HL-60 (cell line): ENCODE measurements at regions not wholly inside any gene's neighbourhood (a gene's known extent, or its start where the extent isn't known, plus 50 kb on each side); places are given as distances from the start of the nearest gene placed in this dataset.

Source experiments
- TF ChIP-seq, protein P1 (sequence below): IDR thresholded peaks from one replicate; pipeline ENCODE4 v1.5.1; 2011; ENCODE audit warnings: low read length, control low read depth, inconsistent platforms; ENCODE audit not compliant: insufficient read depth
- TF ChIP-seq, protein P2 (sequence below): IDR thresholded peaks from 2 replicates; pipeline ENCODE4 v1.6.1; 2012; ENCODE audit warnings: low read depth; ENCODE audit not compliant: insufficient replicate concordance

GRCh38 chr1:238823416-238823815 is 563.0 kb upstream of the CHRM3 start:
- TF ChIP-seq, protein P1, sequence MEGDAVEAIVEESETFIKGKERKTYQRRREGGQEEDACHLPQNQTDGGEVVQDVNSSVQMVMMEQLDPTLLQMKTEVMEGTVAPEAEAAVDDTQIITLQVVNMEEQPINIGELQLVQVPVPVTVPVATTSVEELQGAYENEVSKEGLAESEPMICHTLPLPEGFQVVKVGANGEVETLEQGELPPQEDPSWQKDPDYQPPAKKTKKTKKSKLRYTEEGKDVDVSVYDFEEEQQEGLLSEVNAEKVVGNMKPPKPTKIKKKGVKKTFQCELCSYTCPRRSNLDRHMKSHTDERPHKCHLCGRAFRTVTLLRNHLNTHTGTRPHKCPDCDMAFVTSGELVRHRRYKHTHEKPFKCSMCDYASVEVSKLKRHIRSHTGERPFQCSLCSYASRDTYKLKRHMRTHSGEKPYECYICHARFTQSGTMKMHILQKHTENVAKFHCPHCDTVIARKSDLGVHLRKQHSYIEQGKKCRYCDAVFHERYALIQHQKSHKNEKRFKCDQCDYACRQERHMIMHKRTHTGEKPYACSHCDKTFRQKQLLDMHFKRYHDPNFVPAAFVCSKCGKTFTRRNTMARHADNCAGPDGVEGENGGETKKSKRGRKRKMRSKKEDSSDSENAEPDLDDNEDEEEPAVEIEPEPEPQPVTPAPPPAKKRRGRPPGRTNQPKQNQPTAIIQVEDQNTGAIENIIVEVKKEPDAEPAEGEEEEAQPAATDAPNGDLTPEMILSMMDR: no peak
- TF ChIP-seq, protein P2, sequence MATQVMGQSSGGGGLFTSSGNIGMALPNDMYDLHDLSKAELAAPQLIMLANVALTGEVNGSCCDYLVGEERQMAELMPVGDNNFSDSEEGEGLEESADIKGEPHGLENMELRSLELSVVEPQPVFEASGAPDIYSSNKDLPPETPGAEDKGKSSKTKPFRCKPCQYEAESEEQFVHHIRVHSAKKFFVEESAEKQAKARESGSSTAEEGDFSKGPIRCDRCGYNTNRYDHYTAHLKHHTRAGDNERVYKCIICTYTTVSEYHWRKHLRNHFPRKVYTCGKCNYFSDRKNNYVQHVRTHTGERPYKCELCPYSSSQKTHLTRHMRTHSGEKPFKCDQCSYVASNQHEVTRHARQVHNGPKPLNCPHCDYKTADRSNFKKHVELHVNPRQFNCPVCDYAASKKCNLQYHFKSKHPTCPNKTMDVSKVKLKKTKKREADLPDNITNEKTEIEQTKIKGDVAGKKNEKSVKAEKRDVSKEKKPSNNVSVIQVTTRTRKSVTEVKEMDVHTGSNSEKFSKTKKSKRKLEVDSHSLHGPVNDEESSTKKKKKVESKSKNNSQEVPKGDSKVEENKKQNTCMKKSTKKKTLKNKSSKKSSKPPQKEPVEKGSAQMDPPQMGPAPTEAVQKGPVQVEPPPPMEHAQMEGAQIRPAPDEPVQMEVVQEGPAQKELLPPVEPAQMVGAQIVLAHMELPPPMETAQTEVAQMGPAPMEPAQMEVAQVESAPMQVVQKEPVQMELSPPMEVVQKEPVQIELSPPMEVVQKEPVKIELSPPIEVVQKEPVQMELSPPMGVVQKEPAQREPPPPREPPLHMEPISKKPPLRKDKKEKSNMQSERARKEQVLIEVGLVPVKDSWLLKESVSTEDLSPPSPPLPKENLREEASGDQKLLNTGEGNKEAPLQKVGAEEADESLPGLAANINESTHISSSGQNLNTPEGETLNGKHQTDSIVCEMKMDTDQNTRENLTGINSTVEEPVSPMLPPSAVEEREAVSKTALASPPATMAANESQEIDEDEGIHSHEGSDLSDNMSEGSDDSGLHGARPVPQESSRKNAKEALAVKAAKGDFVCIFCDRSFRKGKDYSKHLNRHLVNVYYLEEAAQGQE: no peak
